Astrocyte of the spinal cord (primary cell): ENCODE measurements at regions not wholly inside any gene's neighbourhood (a gene's known extent, or its start where the extent isn't known, plus 50 kb on each side); places are given as distances from the start of the nearest gene placed in this dataset.

Experiments used
- DNase-seq: peaks from one replicate; pipeline ENCODE4 v3.0.0; 2011; ENCODE audit warnings: low read depth, low spot score
- H3K4me3 ChIP-seq: 2 replicates; pipeline ENCODE4 v1.5.1; 2011; ENCODE audit warnings: low read depth, mild to moderate bottlenecking, low read length, moderate library complexity
- CTCF ChIP-seq: IDR thresholded peaks from 2 replicates; pipeline ENCODE4 v1.5.1; 2012; ENCODE audit warnings: low read depth, mild to moderate bottlenecking, low read length, inconsistent platforms
- in situ Hi-C: cut with HindIII; loops from 2 replicates; pipeline ENCODE4 v1.10.0; 2017; ENCODE audit warnings: low sequenced_read_pairs

DNA sequence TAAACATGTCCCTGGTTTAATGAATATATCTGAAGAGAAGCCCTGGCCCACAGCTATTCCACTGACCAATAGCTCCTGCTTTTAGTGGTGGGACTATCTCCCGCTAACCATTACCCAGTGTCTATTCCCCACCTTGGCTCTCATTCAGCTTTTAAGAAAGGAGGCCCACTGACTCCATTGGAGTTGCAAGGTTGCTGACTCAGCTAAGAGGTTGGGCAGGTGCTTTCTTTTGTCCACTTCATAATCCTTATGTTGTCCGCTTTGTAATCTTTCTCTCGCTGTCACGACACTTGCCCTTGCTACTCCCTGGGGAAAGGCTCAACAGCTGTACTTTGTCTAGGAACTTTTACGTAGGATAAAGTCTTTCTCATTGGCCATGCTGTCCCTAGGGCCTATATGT lies 453.4 kb upstream of the CCDC196 start:
- in situ Hi-C loops, result no loop called here

GRCh38 chr14:66036547-66036946 lies 449.6 kb upstream of the CCDC196 start:
- H3K4me3 ChIP-seq, result no peak overlapping the region
- DNase-seq, result no peak
- in situ Hi-C loops, result no loop called here
- no peak for TF ChIP-seq CTCF

More for the DNA sequence above, 453.4 kb upstream of the CCDC196 start:
- TF ChIP-seq CTCF, result no peak
- H3K4me3 ChIP-seq, result no peak overlapping the region
- DNase-seq, result no peak

GRCh38 chr14:66037361-66037760 lies 448.8 kb upstream of the CCDC196 start:
- DNase-seq, result no peak
- no peak overlapping the region for H3K4me3 ChIP-seq
- no peak for TF ChIP-seq CTCF
- in situ Hi-C loops, result no loop called here

DNA sequence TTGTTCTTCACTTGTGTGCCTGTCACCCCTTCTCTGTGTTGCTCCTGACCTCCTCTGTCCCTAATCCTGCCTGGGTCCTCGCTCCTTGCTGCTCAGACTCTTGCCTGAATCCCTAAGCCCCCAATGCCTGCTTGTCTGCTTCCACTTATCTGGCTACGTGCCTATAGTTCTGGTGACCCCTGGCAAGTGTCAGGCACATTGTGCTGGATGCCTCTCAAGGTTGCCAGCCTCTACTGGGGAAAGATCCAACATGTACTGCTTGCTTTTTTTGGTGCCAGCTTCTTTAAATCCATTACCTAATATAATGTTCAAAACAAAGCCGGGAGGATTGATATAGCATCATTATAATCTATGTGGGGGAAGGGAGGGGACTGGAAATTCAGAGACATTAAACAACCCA lies 448.0 kb upstream of the CCDC196 start:
- no peak for DNase-seq
- no peak for TF ChIP-seq CTCF
- in situ Hi-C loops, result no loop called here
- H3K4me3 ChIP-seq, result no peak overlapping the region

DNA sequence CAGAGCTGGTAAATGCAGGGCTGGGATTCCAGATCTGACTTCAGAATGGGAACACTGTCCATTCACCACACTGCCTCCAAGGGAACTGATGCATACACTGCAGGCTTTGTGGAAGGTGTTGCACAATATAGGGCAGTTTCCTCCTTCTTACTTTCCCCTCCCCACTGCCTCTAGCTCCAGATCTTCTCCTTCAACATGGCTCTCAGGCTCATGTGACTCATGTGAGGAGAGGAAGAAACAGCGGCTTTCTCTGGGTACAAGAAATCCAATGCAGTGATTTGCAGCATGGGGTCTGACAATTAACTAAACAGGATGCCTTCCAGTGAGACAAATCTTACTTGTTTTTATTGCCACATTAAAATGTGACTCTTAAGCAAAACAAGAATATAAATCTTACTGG lies 447.6 kb upstream of the CCDC196 start:
- no peak overlapping the region for H3K4me3 ChIP-seq
- in situ Hi-C loops, result no loop called here
- TF ChIP-seq CTCF, result no peak
- no peak for DNase-seq

DNA sequence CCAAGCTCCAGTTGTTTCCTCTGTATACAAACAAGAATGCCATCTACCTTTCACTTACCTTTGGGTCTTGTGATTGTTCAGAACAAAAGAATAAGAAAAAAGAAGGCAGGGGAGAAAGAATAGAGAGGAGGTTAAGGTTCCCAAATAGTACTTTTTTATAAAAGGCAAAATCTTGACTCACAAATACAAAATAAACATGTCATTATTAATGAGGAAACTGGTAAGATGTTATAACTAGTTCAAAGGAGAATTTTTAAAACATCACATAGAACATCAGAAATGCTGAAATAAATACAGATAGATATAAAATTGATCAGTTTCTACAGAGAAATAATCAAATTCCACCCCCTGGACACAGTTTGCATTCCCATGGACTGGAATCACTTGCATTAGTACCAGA lies 446.7 kb upstream of the CCDC196 start:
- H3K4me3 ChIP-seq, result no peak overlapping the region
- no peak for TF ChIP-seq CTCF
- in situ Hi-C loops, result no loop called here
- DNase-seq, result no peak

GRCh38 chr14:66041582-66041981 lies 444.6 kb upstream of the CCDC196 start:
- in situ Hi-C loops, result no loop called here
- no peak overlapping the region for H3K4me3 ChIP-seq
- no peak for DNase-seq
- no peak for TF ChIP-seq CTCF
